Kasumi-1 (cell line): ENCODE measurements at regions not wholly inside any gene's neighbourhood (a gene's known extent, or its start where the extent isn't known, plus 50 kb on each side); places are given as distances from the start of the nearest gene placed in this dataset.

Source experiments
- DNase-seq, 2 experiments: peaks; one replicate each; lab custom pipeline; 2025; lab: John Stamatoyannopoulos, UW

GRCh38 chr2:67871686-67872412 is 191.0 kb downstream of the C1D start:
- no peak for DNase-seq

- no peak for DNase-seq
These were observed 190.3 kb downstream of the C1D start for GRCh38 chr2:67872481-67872880.

GRCh38 chr2:67873916-67874315 is 188.9 kb downstream of the C1D start:
- no peak for DNase-seq

GRCh38 chr2:67876176-67876575 is 186.6 kb downstream of the C1D start:
- DNase-seq, result no peak

GRCh38 chr2:67877301-67877700 is 185.5 kb downstream of the C1D start:
- no peak for DNase-seq

- DNase-seq, result no peak
These were observed 184.1 kb downstream of the C1D start for GRCh38 chr2:67878743-67879142.

- no peak for DNase-seq
These were observed 183.1 kb downstream of the C1D start for GRCh38 chr2:67879586-67880290.

GRCh38 chr2:67880291-67880761 is 182.5 kb downstream of the C1D start:
- DNase-seq, result no peak

- DNase-seq, result no peak
These were observed 181.0 kb downstream of the C1D start for GRCh38 chr2:67881816-67882215.

- no peak for DNase-seq
These were observed 179.3 kb downstream of the C1D start for GRCh38 chr2:67883316-67884087.

GRCh38 chr2:67888351-67889005 is 174.3 kb downstream of the C1D start:
- DNase-seq, result no peak

- no peak for DNase-seq
These were observed 173.7 kb downstream of the C1D start for GRCh38 chr2:67889056-67889455.

GRCh38 chr2:67891642-67892041 is 171.2 kb downstream of the C1D start:
- DNase-seq, result no peak

- DNase-seq, result no peak
These were observed 170.4 kb downstream of the C1D start for GRCh38 chr2:67892339-67892846.

GRCh38 chr2:67895227-67895941 is 167.4 kb downstream of the C1D start:
- no peak for DNase-seq

GRCh38 chr2:67896076-67896475 is 166.7 kb downstream of the C1D start:
- no peak for DNase-seq

GRCh38 chr2:67896476-67896875 is 166.3 kb downstream of the C1D start:
- no peak for DNase-seq

GRCh38 chr2:67898595-67898994 is 164.2 kb downstream of the C1D start:
- no peak for DNase-seq

- DNase-seq, result no peak
These were observed 163.6 kb downstream of the C1D start for GRCh38 chr2:67899187-67899586.

- no peak for DNase-seq
These were observed 162.0 kb downstream of the C1D start for GRCh38 chr2:67900826-67901225.

GRCh38 chr2:67904566-67904965 is 158.2 kb downstream of the C1D start:
- DNase-seq, result no peak
